DMS 273 (cell line): ENCODE measurements at regions not wholly inside any gene's neighbourhood (a gene's known extent, or its start where the extent isn't known, plus 50 kb on each side); places are given as distances from the start of the nearest gene placed in this dataset.
"Not testable (repeated sequence)": the region's sequence is repeated elsewhere in the genome, so short reads cannot be mapped to it uniquely, and the experiment has no call there.

ENCODE experiments used
- DNase-seq: peaks from one replicate; lab custom pipeline; 2025; ENCODE audit not compliant: unreplicated experiment; lab: John Stamatoyannopoulos, UW

DNA sequence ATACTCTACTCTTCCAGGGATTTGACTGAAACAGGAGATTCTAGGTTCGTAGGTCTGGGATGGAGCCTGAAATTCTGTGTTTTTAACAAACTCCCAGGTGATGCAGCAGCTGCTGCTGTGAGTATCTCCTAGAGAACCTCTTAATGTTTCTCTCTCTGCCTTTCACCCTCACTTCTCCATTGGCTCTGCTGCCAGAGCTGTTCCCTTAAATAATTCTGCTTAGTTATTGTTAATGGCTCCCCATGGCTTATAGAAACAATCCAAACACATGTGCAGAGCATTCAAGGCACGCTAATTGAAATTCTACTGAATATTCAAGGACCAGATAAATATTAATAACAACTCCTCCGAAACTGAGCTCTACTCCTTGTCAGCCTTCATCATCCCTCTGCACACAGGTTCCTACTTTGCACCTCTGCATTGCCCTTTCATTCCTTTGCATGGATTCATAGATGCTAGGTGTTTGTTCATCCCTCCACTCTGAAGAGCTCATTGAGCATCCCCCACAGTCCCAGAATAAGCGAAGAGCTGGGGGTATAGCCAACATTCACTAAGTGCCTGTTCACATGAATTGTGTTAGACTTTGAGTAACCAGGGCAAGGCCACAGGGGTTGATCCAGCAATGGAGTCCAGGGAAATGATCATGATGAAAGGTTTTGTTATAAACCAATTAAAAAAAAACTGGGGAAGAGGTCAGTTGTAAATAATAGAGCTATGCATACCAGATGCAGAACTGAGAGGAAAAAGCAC, 488.4 kb upstream of the JAG1 start:
- DNase-seq, result no peak

DNA sequence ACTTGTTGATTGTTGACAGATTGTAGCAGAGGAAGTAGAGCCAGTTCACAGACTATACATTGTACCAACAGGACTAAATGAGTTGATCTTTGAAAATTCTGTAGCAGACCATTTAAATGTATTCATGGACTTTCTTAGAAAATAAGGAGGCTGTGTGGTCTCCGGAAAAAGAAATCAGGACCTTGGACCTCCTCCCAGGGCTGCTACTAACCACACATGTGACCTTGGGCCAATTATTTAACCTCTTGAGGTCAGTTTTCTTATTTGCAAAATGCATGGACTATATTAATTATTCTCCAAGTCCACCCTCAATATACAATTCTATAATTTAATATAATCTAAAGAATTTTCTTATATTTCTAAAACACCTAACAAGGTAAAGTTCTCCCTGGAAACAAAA, 492.0 kb upstream of the JAG1 start:
- DNase-seq, result no peak

DNA sequence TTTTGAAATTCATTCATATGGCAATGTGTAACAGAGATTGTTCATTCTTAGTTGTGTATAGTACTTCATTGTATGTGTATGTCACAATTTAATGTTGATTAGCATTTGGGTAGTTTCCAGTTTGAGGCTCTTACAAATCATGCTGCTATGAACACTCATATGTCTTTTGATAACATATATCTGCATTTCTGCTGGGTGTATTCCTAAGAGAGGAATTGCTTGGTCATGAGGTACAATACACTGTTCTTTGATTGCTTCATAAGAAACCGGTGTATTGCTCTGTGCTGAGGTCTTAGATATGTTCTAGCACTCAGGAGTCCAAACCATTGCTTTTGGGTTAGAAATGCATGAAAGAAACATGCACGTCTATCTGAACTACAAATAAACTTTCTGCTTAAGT, 492.9 kb upstream of the JAG1 start:
- no peak for DNase-seq

DNA sequence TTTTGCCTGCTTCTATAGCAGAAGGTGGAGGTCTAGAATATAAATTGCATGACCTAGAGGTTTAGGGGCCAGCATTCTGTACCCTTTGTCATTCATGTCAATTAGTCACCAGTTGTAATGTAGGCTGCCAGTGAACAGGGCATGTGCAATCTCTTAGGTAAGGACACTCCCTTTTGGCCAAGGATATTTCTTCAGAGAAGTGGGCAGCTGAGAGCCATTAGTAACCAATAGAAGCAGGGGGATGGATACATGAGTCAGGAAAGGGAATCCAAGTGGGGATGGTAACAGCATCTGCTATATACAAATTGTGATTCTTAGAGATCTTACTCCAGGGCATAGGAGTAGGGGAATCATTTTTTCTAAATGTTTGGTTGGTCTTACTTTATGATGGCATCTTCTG, 494.2 kb upstream of the JAG1 start:
- DNase-seq, result no peak

DNA sequence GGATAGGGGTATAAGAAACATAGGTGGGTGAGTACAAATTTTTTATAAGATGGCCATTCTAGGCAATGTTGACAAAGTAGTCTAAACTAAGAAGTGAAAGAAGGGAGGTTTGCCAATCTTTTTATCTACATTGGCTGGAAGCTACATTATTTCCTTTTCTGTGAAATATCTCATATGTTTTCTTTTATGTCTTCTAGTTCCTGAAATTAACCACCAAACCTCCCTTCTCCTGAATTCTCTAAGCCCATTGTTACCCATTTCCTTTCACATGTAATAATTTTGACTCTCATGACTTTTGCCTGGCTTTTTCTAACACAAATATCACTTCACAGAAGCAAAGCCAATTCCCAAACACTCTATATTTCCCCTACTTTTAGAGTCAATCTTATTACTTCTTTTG, 496.2 kb upstream of the JAG1 start:
- no peak for DNase-seq

DNA sequence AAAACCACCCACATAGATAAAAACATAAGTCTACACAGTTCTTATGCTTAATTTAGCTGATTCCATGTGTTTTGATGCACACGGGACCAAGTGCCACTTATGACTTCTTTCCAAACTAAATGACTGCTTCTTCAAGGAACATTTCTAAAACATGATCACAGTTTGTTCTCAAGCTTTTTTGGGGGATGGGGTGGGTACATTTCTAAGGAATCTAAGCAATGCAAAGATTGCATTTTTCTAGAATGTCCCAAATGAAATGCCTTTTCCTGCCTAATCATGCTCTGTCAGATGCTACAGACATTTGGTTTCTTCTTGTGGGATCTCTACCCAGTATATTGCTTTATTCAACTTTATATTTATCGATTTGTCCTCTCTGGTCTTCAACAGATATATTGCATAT, 496.8 kb upstream of the JAG1 start:
- no peak for DNase-seq

DNA sequence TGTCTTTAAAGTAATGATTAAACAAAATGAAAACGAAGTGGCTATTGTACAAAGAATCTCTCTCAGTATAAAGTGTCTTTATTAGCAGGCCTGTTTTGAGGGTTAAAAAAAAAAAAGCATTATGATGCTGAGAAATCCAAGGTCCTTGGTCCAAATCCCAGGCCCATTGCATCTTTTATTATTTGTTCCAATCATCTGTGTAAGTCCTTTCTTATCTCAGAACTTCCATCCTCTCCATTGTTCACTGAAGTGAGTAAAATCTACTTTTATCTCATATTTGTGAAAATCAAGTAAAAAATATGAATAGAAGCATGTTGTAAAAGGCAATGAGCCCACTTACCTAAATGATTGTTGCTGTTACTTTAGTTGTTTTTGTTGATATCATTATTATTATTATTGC, 499.1 kb upstream of the JAG1 start:
- DNase-seq, result no peak

DNA sequence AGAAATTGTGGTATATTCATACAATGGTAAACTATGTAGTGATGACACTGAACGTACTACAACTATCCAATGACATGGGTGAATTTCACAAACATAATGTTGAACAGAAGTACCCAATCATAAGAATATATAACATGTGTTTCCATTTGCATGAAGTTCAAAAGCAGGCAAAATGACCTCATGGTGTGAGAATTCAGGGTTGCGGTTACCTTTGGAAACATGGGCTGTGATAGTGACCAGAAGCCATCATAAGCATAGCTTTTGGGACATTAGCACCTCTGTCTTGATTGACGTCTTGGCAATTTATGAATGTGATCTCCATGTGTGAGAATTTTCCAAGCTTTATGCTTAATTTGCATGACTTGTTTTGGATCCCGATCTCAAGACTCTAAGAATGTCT, 500.1 kb upstream of the JAG1 start:
- no peak for DNase-seq

DNA sequence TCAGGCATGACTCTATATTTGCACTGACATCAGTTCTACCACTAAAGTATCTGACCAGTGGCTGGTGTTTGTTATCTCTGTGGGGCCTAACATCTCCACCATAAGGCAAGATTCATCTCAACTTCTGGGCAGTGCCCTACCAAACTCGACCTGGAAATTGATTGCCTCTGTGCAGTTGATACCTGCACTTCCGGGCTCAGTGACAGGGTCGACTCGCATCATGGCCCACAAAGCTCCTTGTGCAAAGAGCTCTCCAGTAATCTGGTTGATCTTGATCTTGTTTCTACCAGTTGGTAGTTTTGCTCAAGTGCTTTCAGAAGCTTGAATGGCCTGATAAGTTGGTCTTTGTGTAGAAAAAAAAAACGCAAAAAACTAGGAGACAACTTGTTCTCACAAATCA, 501.1 kb upstream of the JAG1 start:
- no peak for DNase-seq

DNA sequence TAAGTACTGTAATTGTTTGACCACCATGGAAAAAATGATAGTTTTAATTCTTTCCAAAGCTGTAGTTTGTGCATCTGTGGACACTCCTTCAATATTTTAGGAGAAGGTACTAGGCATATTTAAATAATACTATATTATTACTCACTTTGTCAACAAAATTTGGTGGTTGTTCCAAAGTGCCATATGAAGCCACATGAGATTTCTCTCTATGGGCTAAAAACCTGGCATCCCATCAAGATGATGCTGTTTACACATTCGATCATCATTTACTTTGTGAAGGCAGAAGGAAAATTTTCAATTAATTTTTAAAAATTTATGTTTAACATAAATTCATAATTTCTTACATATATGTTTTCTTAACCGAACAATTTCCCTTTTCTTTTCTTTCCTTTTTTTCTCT, 502.6 kb upstream of the JAG1 start:
- no peak for DNase-seq

DNA sequence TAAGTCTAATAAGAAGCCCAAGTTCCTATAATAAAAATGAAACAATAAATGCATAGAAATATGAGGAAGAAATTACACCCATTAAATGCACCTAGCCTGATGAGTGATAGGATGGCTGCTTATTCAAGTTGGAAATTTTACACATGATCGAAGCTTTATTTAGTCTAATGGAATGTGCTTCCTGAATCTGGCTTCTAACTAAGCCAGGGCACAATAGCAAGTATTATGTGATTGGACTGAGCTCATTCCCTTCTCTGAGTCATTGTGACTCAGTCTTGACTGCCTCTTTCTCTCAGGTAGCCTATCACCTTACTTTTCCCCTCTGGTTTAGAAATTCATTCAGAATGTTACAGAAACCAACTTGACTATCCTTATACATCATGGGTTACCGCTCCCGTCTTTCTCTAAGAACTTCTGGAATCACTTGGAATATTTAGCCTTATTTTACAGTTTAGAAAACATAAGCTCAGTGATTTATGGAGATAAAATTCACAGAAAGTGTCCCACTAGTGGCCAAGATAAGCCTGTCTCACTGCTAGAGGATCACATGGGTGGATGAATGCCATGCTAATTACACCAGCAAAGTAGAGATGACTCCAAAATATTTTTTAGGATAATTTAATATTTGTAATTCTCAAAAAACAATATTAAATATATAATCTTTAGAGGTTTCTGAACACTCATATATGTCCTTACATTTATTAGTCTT, 505.3 kb upstream of the JAG1 start:
- no peak for DNase-seq

DNA sequence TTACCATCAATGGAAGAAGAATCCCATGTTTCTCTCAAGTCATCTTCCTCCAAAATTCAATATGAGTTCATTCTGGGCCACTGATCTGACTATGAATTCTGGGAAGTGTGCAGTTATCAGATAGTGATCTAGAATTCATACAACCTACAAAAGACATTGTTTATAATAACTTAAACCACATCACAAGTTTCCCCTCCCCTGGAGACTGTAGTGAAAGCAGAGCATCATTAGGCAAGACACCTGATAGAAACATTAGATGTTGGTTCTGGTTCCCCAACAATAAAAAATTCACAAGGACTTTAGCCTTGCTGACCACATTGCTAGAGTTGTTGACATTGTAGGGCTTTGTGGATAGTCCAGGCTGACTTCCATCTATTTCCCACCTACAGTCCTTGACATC, 506.4 kb upstream of the JAG1 start:
- DNase-seq, result no peak

DNA sequence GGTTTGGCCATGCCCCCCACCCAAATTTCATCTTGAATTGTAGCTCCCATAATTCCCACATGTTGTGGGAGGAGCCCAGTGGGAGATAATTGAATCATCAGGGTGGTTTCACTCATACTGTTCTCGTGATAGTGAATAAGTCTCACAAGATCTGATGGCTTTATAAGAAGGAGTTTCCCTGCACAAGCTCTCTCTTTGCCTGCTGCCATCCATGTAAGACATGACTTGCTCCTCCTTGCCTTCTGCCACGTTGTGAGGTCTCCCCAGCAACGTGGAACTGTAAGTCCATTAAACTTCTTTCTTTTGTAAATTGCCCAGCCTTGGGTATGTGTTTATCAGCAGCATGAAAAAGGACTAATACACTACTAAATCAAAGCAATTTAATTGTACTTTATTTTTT, 507.3 kb upstream of the JAG1 start:
- DNase-seq, result not testable (repeated sequence)

DNA sequence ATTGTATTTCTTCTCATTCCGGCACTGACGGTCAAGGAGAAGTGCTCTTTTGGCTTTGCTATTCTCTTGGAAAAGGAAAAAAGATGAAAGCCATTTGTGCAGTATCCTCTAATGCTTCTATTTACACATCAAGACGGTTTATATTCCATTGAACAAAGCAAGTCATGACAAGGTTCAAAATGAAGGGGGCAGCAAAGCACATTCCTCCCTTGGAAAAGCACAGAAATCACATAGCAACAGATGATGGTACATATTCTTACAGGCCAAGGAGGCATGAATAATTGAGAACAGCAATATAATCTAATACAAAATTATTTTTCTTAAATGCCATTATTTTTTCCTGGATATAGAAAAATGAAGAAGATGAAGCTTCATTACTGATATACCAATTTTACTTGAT, 508.2 kb upstream of the JAG1 start:
- DNase-seq, result no peak

DNA sequence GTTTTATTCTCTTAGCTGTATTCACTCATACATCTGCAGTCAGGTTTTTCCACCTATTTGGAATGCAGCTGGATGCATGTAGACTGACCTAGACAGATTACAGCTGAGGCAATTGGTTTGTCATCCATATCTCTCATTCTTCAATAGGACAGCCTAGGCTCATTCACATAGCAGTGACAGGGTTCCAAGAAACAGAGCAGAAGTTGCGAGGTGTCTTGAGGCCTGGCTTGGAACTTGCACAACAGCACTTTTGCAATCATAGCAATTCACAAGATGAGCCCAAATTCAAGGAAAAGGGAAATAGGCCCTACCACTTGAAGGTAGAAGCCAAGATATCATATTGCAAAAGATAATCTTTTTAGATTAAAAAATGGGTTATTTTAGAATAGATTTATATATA, 508.9 kb upstream of the JAG1 start:
- no peak for DNase-seq

DNA sequence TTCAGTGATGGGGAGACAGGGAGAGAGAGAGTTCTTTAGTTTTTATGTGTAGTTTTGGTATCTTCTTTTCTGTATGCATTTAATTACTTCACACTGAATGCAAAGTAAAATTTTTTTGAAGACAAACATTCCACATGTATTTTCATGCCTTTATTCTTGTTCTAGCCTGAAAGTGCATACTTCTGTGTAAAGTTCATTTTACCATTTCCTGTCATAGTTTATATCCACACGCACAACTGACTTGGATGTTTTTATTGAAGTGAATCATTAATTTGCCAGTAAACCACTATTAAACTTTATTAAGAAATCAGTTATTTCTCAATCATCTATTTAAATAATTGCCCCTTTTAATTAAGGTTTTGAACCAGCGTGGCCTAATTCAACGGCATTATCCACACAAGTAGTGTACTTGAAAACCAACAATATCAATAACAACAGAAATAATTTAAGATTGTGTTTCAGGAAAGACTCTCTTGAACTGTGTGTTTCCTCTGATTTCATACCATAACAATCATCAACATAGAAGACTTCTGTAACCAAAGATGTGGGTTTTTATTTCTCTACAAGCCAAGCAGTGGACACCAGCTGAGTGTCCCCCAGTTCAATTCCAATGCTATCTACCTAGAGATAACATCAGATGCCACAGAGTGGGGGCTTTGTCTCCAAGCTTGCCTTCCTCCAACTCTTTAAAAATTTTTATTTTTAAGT, 512.7 kb upstream of the JAG1 start:
- no peak for DNase-seq

DNA sequence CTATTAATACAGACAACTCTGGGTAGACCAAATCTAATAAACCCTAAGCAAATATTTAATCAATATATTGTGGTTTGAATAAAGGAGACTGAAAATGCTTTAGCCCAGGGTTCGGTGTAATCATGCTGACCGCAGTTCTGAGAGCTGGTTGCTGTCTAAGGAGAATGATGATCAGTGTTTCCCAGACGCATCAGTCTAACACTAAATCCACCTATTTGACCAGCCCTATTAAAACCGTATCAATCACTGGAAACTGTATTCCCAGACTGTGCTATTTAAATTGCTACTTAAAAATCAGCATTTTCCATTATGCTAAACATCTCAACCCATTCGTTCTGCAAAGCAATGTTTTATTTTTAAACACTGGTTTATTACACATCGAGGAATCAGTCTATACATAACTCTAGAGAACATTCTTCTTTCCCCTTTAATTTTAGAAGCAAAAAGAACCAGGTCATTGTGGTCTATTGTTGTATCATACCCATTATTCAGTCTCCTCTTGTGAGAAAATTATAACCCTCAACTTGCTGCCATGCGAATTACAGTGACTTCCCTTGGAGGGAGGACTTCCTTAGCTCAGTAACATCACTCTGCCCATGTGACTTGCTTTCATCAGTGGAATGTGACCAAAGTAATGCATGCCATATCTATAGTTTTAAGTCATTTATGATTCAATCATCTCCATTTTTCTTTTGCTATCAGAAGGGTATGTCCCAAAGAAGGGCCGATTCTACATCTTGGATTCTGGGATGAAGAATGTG, 515.2 kb upstream of the JAG1 start:
- DNase-seq, result no peak

DNA sequence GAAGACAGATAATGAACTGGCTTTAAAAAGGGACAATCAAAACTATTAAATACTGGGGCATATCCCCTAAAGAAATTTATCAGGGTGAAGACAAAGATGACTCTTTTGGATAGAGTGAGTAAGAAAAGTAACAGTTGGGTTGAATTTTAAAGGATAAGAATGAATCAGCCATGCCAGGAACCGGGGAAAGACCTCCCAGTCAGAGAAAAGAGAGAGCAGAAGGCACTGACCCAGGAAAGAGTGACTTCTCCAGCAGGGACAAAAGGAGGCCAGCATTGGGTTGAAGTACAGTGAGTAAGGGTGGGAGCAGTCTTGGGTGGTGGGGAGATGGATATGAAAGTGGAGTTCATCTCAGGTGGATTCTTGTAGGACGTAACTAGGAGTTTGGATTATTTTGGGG, 516.9 kb upstream of the JAG1 start:
- DNase-seq, result no peak

DNA sequence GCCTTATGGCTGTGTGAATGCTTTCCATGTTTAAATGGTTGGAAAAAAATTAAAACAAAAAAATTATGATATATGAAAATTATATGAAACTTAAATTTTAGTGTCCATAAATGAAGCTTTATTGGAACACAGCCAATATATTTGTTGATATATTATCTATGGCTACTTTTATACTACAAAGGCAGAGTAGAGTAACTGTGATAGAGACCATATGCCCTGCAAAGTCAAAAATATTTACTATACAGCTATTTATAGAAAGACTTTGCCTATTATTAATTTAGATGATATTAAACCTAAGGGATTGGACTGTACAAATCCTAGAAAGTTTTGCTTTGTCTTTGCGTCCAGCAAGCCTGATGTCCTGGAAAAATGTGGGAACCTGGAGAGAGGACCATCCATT, 518.3 kb upstream of the JAG1 start:
- no peak for DNase-seq

DNA sequence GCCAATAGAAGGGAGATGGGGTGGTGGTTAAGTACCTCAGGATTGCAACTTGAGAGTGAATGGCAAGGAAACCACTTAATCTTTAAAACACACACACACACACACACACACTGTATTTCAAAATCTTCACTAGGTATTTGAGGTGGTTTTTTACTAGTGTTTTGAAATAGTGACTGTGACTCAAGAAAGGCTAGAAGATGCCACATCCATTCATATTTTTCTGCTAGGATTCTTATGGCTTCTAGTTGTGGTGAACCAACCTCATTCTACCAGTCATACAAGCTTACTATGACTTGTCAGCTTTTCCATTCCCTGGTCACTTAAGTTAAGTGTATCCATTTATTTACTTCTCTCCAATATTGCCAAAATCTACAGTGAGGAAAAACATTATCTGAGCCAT, 519.4 kb upstream of the JAG1 start:
- no peak for DNase-seq

DNA sequence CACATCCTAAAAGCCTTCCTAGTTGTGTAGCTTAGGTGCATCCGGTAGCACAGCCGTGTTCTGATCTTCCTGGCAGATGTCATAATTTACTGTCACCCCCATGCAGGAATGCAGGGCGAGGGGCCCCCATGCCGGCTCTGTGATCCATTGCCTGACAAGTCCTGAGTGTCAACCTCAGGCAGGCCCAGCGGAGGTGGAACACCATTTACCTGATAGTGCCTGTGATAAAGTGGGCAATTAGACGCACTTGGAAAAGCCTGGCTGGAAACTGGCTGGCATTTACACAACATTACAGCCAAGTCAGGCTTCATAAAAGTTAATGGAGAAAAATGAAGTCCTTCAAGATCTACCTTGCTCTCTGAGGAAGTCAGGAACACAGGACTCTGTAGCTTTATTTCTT, 521.4 kb upstream of the JAG1 start:
- no peak for DNase-seq
